ENCODE measurements at regions not wholly inside any gene's neighbourhood (a gene's known extent, or its start where the extent isn't known, plus 50 kb on each side); places are given as distances from the start of the nearest gene placed in this dataset.
"Not testable (repeated sequence)": the region's sequence is repeated elsewhere in the genome, so short reads cannot be mapped to it uniquely, and the experiment has no call there.

DNA sequence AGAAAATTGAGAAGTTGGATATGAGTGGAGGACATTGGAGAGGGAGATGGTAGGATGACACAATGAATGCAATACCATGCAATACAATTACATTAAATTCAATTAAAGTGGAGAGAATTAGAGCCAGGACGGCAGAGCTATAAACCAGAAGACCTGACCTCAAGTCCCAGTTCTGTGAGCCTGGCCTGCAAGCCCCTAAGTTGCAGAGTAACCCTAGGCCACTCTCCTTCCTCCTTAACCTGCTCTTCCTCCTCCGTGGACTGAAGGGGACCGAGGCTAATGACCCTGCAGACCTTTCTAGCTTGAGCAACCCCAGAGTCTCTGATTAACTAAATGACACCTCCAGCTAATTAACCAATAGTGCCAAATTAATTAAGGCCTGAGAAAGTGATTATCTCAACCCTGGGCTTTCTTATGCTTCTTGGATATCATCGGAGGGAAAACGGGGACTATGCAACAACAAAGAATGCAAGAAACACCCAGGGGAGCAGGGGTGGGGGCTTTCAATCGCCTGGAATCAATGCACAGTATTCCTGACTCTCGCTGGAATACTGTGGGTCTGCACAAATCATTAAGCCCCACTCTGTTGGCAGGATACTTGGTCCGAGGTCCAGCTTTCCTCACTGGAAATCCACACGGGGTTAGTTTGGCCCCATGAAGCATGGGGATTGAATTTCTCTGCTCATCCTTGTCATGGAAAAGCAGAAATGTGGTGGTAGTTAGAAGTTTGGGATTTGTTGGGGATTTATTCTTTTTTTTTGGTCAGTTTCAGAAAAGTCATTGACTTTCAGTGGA lies 548.3 kb downstream of the MN1 start:
- H3K4me3 ChIP-seq (ENCODE audit: low read length in 2 of 2) = no peak overlapping the region

DNA sequence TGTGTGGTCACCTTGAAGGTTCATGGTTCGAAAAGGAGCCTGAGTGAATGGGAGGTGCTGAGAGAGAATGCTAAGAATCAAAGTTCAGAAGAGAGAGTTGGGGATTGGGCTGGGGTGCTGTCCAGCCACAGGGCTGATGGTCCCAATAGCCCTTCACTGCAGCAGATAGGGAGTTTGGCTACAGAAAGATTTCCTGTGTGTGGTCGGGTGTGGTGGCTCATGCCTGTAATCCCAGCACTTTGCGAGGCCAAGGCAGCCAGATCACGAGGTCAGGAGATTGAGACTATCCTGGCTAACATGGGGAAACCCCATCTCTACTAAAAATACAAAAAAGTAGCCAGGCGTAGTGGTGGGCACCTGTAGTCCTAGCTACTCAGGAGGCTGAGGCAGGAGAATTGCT lies 547.5 kb downstream of the MN1 start:
- H3K4me3 ChIP-seq (ENCODE audit: low read length in 2 of 2); H3K27ac Mint-ChIP-seq; H3K27ac ChIP-seq (ENCODE audit: low read depth, low read length); DNase-seq; H3K9me3 ChIP-seq (ENCODE audit: control insufficient read depth in 1 of 2, low read length in 2 of 2); H3K4me3 Mint-ChIP-seq; H3K36me3 Mint-ChIP-seq; H3K36me3 ChIP-seq (ENCODE audit: insufficient read depth, low read length); H3K4me1 Mint-ChIP-seq; POLR2A ChIA-PET (ENCODE audit: partially characterized antibody); H3K4me1 ChIP-seq (ENCODE audit: insufficient read depth, low read length); intact Hi-C loops (cut with micrococcal nuclease); H3K27me3 Mint-ChIP-seq; H3K27me3 ChIP-seq (ENCODE audit: insufficient read depth, low read length); CTCF ChIA-PET (ENCODE audit: partially characterized antibody): not testable (repeated sequence)
- H3K9me3 Mint-ChIP-seq = peaks cover 5 to 45% (median 23%) of the 10 kb centered on the region in 8 donors

More for the DNA sequence above, 548.3 kb downstream of the MN1 start:
- POLR2A ChIA-PET (ENCODE audit: partially characterized antibody) = no interaction called here
- CTCF ChIA-PET (ENCODE audit: partially characterized antibody) = no interaction called here
- Mint-ChIP-seq H3K27me3 (no peaks in the 10 kb centered on the region), H3K4me3 (no peak overlapping the region), H3K36me3 (no peaks in the 10 kb centered on the region), H3K27ac (no peak overlapping the region), H3K4me1 (no peaks in the 10 kb centered on the region), H3K9me3 (peaks cover 5 to 45% (median 22%) of the 10 kb centered on the region in 8 donors)
- H3K9me3 ChIP-seq (ENCODE audit: control insufficient read depth in 1 of 2, low read length in 2 of 2) = peaks cover 0 to 6% of the 10 kb centered on the region in 2 donors
- intact Hi-C loops (cut with micrococcal nuclease) = no loop called here
- H3K27me3 ChIP-seq (ENCODE audit: insufficient read depth, low read length) = no peaks in the 10 kb centered on the region
- H3K27ac ChIP-seq (ENCODE audit: low read depth, low read length) = no peak overlapping the region
- H3K4me1 ChIP-seq (ENCODE audit: insufficient read depth, low read length) = no peaks in the 10 kb centered on the region
- no peak for DNase-seq
- no peaks in the 10 kb centered on the region for H3K36me3 ChIP-seq (ENCODE audit: insufficient read depth, low read length)

DNA sequence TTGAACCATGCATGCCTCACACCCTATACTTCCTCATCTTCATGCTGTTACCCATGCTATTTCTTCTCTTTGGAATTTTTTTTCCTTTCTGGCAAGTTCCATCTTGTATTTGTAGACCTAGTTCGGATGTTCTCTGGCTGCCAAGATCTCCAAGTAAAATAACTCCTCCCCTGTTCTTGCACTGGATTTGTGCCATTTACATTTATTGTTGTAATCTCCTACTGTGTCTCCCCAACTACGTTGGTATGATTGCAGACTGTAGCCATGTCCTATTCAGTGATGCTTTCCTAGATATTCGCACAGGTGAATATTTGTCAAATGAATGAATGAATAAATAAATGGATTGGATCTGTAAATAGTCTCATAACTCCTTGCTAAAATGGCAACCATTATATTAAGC lies 546.0 kb downstream of the MN1 start:
- H3K9me3 Mint-ChIP-seq = peaks cover 5 to 48% (median 23%) of the 10 kb centered on the region in 8 donors
- intact Hi-C loops (cut with micrococcal nuclease) = no loop called here
- H3K27me3 Mint-ChIP-seq = peaks cover 0 to 2% of the 10 kb centered on the region in 2 donors
- Histone ChIP-seq H3K4me3 (ENCODE audit: low read length in 2 of 2) (no peak overlapping the region), H3K27me3 (ENCODE audit: insufficient read depth, low read length) (no peaks in the 10 kb centered on the region), H3K9me3 (ENCODE audit: control insufficient read depth in 1 of 2, low read length in 2 of 2) (peaks cover 0 to 6% of the 10 kb centered on the region in 2 donors), H3K36me3 (ENCODE audit: insufficient read depth, low read length) (no peaks in the 10 kb centered on the region), H3K4me1 (ENCODE audit: insufficient read depth, low read length) (no peaks in the 10 kb centered on the region), H3K27ac (ENCODE audit: low read depth, low read length) (no peak overlapping the region)
- ChIA-PET CTCF (ENCODE audit: partially characterized antibody) (no interaction called here), POLR2A (ENCODE audit: partially characterized antibody) (no interaction called here)
- H3K4me3 Mint-ChIP-seq = no peak overlapping the region
- no peaks in the 10 kb centered on the region for H3K4me1 Mint-ChIP-seq
- no peak overlapping the region for H3K27ac Mint-ChIP-seq
- no peaks in the 10 kb centered on the region for H3K36me3 Mint-ChIP-seq
- no peak for DNase-seq

DNA sequence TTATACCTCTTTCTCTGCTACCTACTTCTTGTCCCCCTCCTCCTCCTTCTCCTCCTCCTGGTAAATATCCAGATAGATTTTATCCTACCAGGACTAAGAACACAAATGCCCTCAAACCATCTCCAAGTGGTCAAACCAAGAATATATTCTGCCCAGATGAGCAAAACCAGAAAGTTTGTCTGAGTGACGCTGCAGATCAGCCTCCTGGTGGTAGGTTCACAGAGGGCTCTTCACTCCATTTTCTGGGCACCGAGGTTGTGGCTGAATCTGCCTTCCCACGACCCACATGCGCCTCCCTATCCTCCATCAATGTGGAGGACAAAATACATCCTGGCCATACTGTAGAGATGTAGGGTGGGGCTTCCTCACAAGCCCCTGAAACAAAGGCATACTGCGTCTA lies 543.6 kb downstream of the MN1 start:
- Mint-ChIP-seq H3K36me3 (no peaks in the 10 kb centered on the region), H3K27ac (no peak overlapping the region), H3K27me3 (peaks cover 0 to 2% of the 10 kb centered on the region in 2 donors), H3K9me3 (peaks cover 5 to 43% (median 23%) of the 10 kb centered on the region in 8 donors), H3K4me1 (no peaks in the 10 kb centered on the region), H3K4me3 (no peak overlapping the region)
- Histone ChIP-seq H3K4me1 (ENCODE audit: insufficient read depth, low read length) (no peaks in the 10 kb centered on the region), H3K36me3 (ENCODE audit: insufficient read depth, low read length) (no peaks in the 10 kb centered on the region), H3K27ac (ENCODE audit: low read depth, low read length) (no peak overlapping the region), H3K4me3 (ENCODE audit: low read length in 2 of 2) (no peak overlapping the region), H3K9me3 (ENCODE audit: control insufficient read depth in 1 of 2, low read length in 2 of 2) (peaks cover 0 to 6% of the 10 kb centered on the region in 2 donors), H3K27me3 (ENCODE audit: insufficient read depth, low read length) (no peaks in the 10 kb centered on the region)
- CTCF ChIA-PET (ENCODE audit: partially characterized antibody) = no interaction called here
- POLR2A ChIA-PET (ENCODE audit: partially characterized antibody) = no interaction called here
- intact Hi-C loops (cut with micrococcal nuclease) = no loop called here
- DNase-seq = no peak

DNA sequence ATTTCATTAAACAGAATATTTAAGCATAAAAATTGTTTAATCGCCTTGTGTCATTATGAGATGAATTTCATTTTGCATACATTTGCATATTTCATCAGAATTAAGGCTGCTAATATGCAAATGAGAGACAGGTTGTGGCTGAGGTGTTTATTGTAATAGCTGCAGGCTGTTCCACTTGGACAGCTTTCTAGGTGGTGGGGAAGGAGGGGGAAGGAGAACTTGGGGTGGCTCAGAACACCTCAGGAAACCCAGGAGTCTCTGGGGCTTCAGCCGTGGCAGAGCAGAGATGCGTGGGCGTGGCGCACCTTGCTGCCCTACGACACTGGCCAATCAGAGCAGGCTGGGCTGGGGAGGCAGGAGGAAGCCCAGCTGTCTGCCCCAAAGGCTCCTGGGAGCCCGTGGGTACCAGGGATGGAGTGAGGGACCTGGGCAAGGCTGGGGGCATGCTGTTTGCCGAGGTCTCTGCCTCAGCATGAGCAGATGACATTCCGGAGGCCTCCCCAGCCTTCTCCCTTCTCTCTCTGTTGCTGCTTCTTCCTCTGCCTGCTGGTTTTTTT lies 542.9 kb downstream of the MN1 start:
- POLR2A ChIA-PET (ENCODE audit: partially characterized antibody) = no interaction called here
- H3K9me3 Mint-ChIP-seq = peaks cover 7 to 37% (median 22%) of the 10 kb centered on the region in 8 donors
- CTCF ChIA-PET (ENCODE audit: partially characterized antibody) = no interaction called here
- H3K27ac Mint-ChIP-seq = no peak overlapping the region
- no peak overlapping the region for H3K4me3 ChIP-seq (ENCODE audit: low read length in 2 of 2)
- H3K27me3 Mint-ChIP-seq = peaks cover 0 to 2% of the 10 kb centered on the region in 2 donors
- no peak for DNase-seq
- no peaks in the 10 kb centered on the region for H3K4me1 ChIP-seq (ENCODE audit: insufficient read depth, low read length)
- H3K27me3 ChIP-seq (ENCODE audit: insufficient read depth, low read length) = no peaks in the 10 kb centered on the region
- H3K36me3 Mint-ChIP-seq = no peaks in the 10 kb centered on the region
- H3K4me3 Mint-ChIP-seq = no peak overlapping the region
- H3K27ac ChIP-seq (ENCODE audit: low read depth, low read length) = no peak overlapping the region
- no peaks in the 10 kb centered on the region for H3K4me1 Mint-ChIP-seq
- peaks cover 0 to 6% of the 10 kb centered on the region in 2 donors for H3K9me3 ChIP-seq (ENCODE audit: control insufficient read depth in 1 of 2, low read length in 2 of 2)
- H3K36me3 ChIP-seq (ENCODE audit: insufficient read depth, low read length) = no peaks in the 10 kb centered on the region
- intact Hi-C loops (cut with micrococcal nuclease) = no loop called here

DNA sequence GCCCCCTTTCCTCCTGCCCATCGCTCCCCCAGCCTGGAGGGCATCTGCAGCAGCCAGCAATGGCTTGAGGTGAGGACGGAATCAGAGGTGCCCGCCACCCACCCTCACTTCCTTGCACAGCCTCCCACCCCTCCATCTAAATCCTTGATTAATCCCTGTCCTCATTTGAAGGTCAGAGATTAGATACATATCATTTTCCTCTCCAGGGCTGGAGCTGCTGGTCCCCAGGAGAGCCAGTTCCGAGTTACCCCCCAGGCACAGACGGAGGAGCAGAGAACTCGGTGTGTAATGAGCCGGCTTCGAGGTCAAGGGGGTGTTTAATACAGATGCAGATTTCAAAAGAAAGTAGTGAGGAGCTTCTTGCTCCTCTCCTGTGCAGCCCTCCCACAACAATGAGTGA lies 542.1 kb downstream of the MN1 start:
- H3K27me3 Mint-ChIP-seq = peaks cover 0 to 2% of the 10 kb centered on the region in 2 donors
- Histone ChIP-seq H3K4me3 (ENCODE audit: low read length in 2 of 2) (no peak overlapping the region), H3K36me3 (ENCODE audit: insufficient read depth, low read length) (no peaks in the 10 kb centered on the region), H3K27me3 (ENCODE audit: insufficient read depth, low read length) (no peaks in the 10 kb centered on the region), H3K27ac (ENCODE audit: low read depth, low read length) (no peak overlapping the region), H3K4me1 (ENCODE audit: insufficient read depth, low read length) (no peaks in the 10 kb centered on the region), H3K9me3 (ENCODE audit: control insufficient read depth in 1 of 2, low read length in 2 of 2) (peaks cover 0 to 6% of the 10 kb centered on the region in 2 donors)
- CTCF ChIA-PET (ENCODE audit: partially characterized antibody) = no interaction called here
- H3K27ac Mint-ChIP-seq = no peak overlapping the region
- H3K4me3 Mint-ChIP-seq = peak overlapping the region in 1 of 8 donors; percentile 34
- H3K4me1 Mint-ChIP-seq = no peaks in the 10 kb centered on the region
- POLR2A ChIA-PET (ENCODE audit: partially characterized antibody) = no interaction called here
- intact Hi-C loops (cut with micrococcal nuclease) = no loop called here
- peaks cover 4 to 32% (median 19%) of the 10 kb centered on the region in 8 donors for H3K9me3 Mint-ChIP-seq
- no peaks in the 10 kb centered on the region for H3K36me3 Mint-ChIP-seq
- no peak for DNase-seq

DNA sequence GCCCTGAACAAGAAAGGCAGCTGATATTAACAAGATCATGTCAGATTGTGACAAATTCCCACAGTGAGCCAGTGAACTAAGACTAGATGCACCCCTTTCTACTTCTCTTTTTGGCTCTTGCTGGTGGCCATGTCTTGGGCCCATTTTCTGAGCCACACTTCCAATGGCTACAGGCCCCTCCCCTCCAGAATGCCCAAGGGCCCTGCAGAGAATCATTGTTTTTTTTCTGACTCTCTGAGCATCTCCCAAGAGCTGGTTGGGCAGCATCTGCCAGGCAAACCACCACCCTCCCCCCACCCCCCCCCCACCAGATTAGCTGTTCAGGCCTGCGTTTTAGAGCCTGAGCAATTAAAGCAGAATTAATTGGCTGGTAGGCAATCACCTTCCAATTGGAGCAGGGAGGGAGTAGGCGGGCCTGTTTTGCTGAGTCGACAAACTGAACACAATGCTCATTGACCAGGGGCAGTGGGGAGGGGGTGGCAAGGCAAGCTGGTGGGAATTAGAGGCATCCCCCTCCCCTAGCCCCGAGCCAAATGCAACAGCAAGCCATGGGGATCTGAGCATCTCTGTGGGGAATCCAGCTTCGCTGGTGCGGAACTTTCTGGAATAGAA lies 541.4 kb downstream of the MN1 start:
- H3K4me3 Mint-ChIP-seq = no peak overlapping the region
- no peak overlapping the region for H3K4me3 ChIP-seq (ENCODE audit: low read length in 2 of 2)
- CTCF ChIA-PET (ENCODE audit: partially characterized antibody) = no interaction called here
- H3K27ac ChIP-seq (ENCODE audit: low read depth, low read length) = no peak overlapping the region
- peaks cover 0 to 2% of the 10 kb centered on the region in 2 donors for H3K27me3 Mint-ChIP-seq
- no peaks in the 10 kb centered on the region for H3K36me3 Mint-ChIP-seq
- POLR2A ChIA-PET (ENCODE audit: partially characterized antibody) = no interaction called here
- no peak for DNase-seq
- peaks cover 0 to 3% of the 10 kb centered on the region in 2 donors for H3K9me3 ChIP-seq (ENCODE audit: control insufficient read depth in 1 of 2, low read length in 2 of 2)
- intact Hi-C loops (cut with micrococcal nuclease) = no loop called here
- peaks cover 4 to 26% (median 17%) of the 10 kb centered on the region in 8 donors for H3K9me3 Mint-ChIP-seq
- H3K4me1 ChIP-seq (ENCODE audit: insufficient read depth, low read length) = no peaks in the 10 kb centered on the region
- no peaks in the 10 kb centered on the region for H3K36me3 ChIP-seq (ENCODE audit: insufficient read depth, low read length)
- no peak overlapping the region for H3K27ac Mint-ChIP-seq
- no peaks in the 10 kb centered on the region for H3K4me1 Mint-ChIP-seq
- H3K27me3 ChIP-seq (ENCODE audit: insufficient read depth, low read length) = no peaks in the 10 kb centered on the region

Data from CD4-positive, alpha-beta memory T cell (primary cell).